Coronary artery (tissue), 2 donors: ENCODE measurements at regions not wholly inside any gene's neighbourhood (a gene's known extent, or its start where the extent isn't known, plus 50 kb on each side); places are given as distances from the start of the nearest gene placed in this dataset.

Experiments
- DNase-seq: peaks from one replicate; pipeline ENCODE4 v3.0.0-alpha.2; 2017; ENCODE audit warnings: low spot score
- H3K27ac ChIP-seq, 2 donors: fragments of 200-600 bp; sonication (generic); one replicate each; pipeline ENCODE4 v1.5.1; 2016 to 2019
- H3K4me3 ChIP-seq: fragments of 200-600 bp; sonication (generic); 2 replicates; pipeline ENCODE4 v1.5.1; 2016; ENCODE audit warnings: mild to moderate bottlenecking, moderate library complexity
- CTCF ChIP-seq: fragments of 200-600 bp; sonication (generic); IDR thresholded peaks from one replicate; pipeline ENCODE4 v1.5.1; 2019; ENCODE audit warnings: antibody characterized with exemption

GRCh38 chr11:86193297-86194095 lies 51.1 kb upstream of the EED start:
- TF ChIP-seq CTCF = peak; percentile 28
- H3K4me3 ChIP-seq = peak overlapping the region; percentile 15
- DNase-seq = no peak
- peak overlapping the region in 1 of 2 donors; percentile 68 for H3K27ac ChIP-seq

DNA sequence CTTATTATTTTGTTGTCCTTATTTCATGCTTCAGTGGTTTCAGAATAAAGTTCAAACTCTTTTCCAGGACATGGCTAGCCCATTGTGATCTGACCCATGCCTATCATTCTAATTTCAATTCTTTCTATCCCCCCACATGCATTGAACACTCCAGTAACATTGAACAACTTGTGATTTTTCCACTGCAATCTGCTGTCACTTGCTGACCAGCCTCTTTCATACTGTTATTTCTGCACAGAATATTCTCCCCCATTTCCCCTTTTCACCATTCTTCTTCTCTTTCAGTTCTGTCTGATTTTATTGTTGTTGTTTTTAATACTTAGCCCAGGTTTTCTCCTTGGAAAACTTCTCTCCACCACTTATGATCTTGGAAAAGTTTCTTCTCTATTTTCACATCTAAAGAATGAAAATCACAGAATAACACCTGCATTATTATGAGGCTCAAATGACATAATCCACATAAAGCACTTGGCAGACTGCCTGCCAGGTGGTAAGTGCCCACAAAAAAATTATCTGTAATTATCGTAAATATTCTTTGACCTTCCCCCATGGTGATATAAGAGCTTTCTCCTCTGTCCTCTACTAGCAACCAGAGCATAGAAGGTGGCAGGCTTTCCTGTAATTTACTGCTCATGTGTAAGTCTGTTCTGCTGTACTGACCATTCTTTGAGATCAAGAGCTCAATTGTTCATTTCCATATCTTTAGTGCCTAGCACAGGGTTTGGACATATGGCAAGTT lies 51.9 kb upstream of the EED start:
- DNase-seq = no peak
- peak overlapping the region in 1 of 2 donors; percentile 68 for H3K27ac ChIP-seq
- H3K4me3 ChIP-seq = peak overlapping the region; percentile 15
- TF ChIP-seq CTCF = no peak

DNA sequence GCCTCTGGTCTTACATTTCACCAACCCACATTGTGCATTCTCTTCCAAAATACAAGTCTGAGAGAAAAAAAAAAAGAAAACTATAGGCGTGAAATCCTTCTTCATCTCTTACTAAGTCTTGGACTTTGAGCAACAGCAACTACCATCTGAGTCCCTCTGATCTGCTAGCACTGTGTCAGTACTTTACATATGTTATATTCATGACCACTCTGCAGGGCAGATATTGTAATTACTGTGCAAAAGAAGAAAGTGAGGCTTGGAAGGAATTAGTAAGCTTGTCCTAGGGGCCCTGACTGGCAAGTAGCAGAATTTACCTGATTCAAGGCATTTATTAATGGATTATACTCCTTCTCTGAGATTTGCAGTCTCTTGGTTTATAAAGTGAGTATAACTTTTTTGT lies 52.7 kb upstream of the EED start:
- TF ChIP-seq CTCF = no peak
- H3K4me3 ChIP-seq = no peak overlapping the region
- DNase-seq = no peak
- no peak overlapping the region for H3K27ac ChIP-seq

DNA sequence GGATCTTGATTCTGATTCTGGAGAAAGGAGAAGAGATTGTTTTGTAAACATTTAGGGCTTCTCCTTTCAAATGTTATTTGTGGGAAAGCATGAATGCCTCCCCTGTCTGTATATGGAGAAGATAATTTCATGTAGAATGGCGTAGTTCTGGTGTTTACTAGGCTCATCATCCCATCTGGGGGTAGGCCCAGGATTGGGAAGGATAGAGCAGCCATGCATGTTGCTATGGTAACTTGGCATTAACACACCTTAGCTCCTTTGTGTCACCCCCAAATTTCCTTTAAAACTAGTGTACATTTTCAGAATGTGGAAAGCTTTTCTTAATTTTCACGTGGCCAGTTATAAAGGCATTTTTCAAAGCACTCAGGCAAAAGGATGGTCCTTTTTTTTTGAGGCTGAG lies 57.5 kb upstream of the EED start:
- Histone ChIP-seq H3K4me3 (no peak overlapping the region), H3K27ac (no peak overlapping the region)
- no peak for TF ChIP-seq CTCF
- no peak for DNase-seq

- peak overlapping the region in 1 of 2 donors; percentile 4 for H3K27ac ChIP-seq
- DNase-seq = no peak
- no peak overlapping the region for H3K4me3 ChIP-seq
- no peak for TF ChIP-seq CTCF
These were observed 58.2 kb upstream of the EED start for GRCh38 chr11:86186386-86186785.

DNA sequence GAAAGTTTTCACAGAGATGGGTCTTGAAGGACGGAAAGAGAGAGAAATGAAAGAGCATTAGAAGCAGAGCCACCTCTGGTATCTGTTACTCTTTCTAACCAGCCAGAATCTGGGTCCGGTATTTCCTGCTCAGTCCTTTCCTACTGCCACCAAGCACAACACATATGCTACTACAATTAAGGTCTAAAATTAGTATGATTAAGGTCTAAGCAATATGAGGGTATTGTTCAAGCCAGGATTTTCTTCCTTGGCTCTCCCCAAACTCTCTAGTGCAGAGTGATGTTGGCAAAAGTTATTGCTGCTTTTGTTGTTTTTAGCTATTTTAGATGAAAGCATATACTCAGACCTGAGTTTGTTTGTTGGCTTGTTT lies 59.2 kb upstream of the EED start:
- no peak for DNase-seq
- Histone ChIP-seq H3K27ac (no peak overlapping the region), H3K4me3 (no peak overlapping the region)
- TF ChIP-seq CTCF = no peak
